Fibroblast of lung (primary cell): ENCODE measurements at regions not wholly inside any gene's neighbourhood (a gene's known extent, or its start where the extent isn't known, plus 50 kb on each side); places are given as distances from the start of the nearest gene placed in this dataset.

Experiments used
- DNase-seq, 2 donors: peaks; one replicate each; pipeline versions ENCODE4 v3.0.0 to v3.0.0-alpha.2; 2010; ENCODE audit warnings: low read depth in 2 of 2
- H2AFZ ChIP-seq: 2 replicates; pipeline ENCODE4 v1.5.1; 2012; ENCODE audit warnings: low read length, control low read depth, inconsistent platforms
- H3K27ac ChIP-seq: 2 replicates; pipeline ENCODE4 v1.5.1; 2011; ENCODE audit warnings: low read length, control low read depth; ENCODE audit not compliant: insufficient read depth
- H3K27me3 ChIP-seq: 2 replicates; pipeline ENCODE4 v1.5.1; 2011; ENCODE audit warnings: mild to moderate bottlenecking, low read length; ENCODE audit not compliant: control insufficient read depth, insufficient read depth
- H3K36me3 ChIP-seq: 2 replicates; pipeline ENCODE4 v1.5.1; 2011; ENCODE audit warnings: low read length; ENCODE audit not compliant: control insufficient read depth, insufficient read depth
- H3K4me1 ChIP-seq: 2 replicates; pipeline ENCODE4 v1.5.1; 2011; ENCODE audit warnings: low read length; ENCODE audit not compliant: control insufficient read depth, insufficient read depth; ENCODE audit errors: extremely low read depth
- H3K4me2 ChIP-seq: 2 replicates; pipeline ENCODE4 v1.5.1; 2011; ENCODE audit warnings: low read length, control low read depth; ENCODE audit not compliant: insufficient read depth; ENCODE audit errors: extremely low read depth
- H3K4me3 ChIP-seq, 4 experiments: fragments of 200-600 bp in 1 of 4; sonication (generic) in 1 of 4; replicated peaks in 1 of 4; 2 replicates each; pipeline ENCODE4 v1.5.1; 2011 to 2016; ENCODE audit warnings: low read length in 4 of 4, low read depth in 3 of 4, mild to moderate bottlenecking in 3 of 4, control low read depth in 2 of 4, inconsistent platforms in 1 of 4, mixed read lengths in 1 of 4; ENCODE audit not compliant: insufficient read depth in 1 of 4; ENCODE audit errors: control extremely low read depth in 1 of 4
- H3K79me2 ChIP-seq: 2 replicates; pipeline ENCODE4 v1.5.1; 2012; ENCODE audit warnings: mild to moderate bottlenecking, low read length, inconsistent platforms; ENCODE audit not compliant: control insufficient read depth, insufficient read depth
- H3K9ac ChIP-seq: 2 replicates; pipeline ENCODE4 v1.5.1; 2011; ENCODE audit warnings: mild to moderate bottlenecking, low read length, control low read depth; ENCODE audit not compliant: insufficient read depth
- H3K9me3 ChIP-seq: 2 replicates; pipeline ENCODE4 v1.5.1; 2012; ENCODE audit warnings: low read depth, low read length; ENCODE audit not compliant: control insufficient read depth, insufficient read depth
- H4K20me1 ChIP-seq: 2 replicates; pipeline ENCODE4 v1.5.1; 2011; ENCODE audit warnings: low read length; ENCODE audit not compliant: control insufficient read depth, insufficient read depth; ENCODE audit errors: extremely low read depth
- CTCF ChIP-seq, 2 donors: IDR thresholded peaks in 1 of 2; conservative IDR thresholded peaks in 1 of 2; 1 replicate in 1 of 2; 2 replicates in 1 of 2; pipeline ENCODE4 v1.5.1; 2011 to 2012; ENCODE audit warnings: low read length in 2 of 2, control low read depth in 1 of 2, inconsistent platforms in 1 of 2, low read depth in 1 of 2, mild to moderate bottlenecking in 1 of 2
- EZH2 ChIP-seq: IDR thresholded peaks from 2 replicates; pipeline ENCODE4 v1.5.1; 2012; ENCODE audit warnings: low read length, control low read depth, mild to moderate bottlenecking; ENCODE audit errors: missing control alignments

- Histone ChIP-seq H3K9ac (no peak overlapping the region), H3K4me2 (no peak overlapping the region), H3K27me3 (no peaks in the 10 kb centered on the region), H4K20me1 (no peaks in the 10 kb centered on the region), H3K36me3 (no peaks in the 10 kb centered on the region), H3K27ac (no peak overlapping the region), H2AFZ (no peak overlapping the region), H3K4me3 (no peak overlapping the region), H3K9me3 (no peaks in the 10 kb centered on the region), H3K4me1 (no peaks in the 10 kb centered on the region), H3K79me2 (no peaks in the 10 kb centered on the region)
- no peak for TF ChIP-seq EZH2
- no peak for TF ChIP-seq CTCF (conservative IDR thresholded peaks at IDR 0.05 in 1 of 2, IDR thresholded peaks at IDR 0.05 in 1 of 2; ENCODE audit: low read depth in 1 of 2, low read length in 2 of 2)
- no peak for DNase-seq
These were observed 463.6 kb upstream of the DPP6 start for GRCh38 chr7:153588586-153588985.

- Histone ChIP-seq H3K9ac (no peak overlapping the region), H3K4me1 (no peaks in the 10 kb centered on the region), H3K4me3 (no peak overlapping the region), H3K36me3 (no peaks in the 10 kb centered on the region), H3K4me2 (no peak overlapping the region), H3K79me2 (no peaks in the 10 kb centered on the region), H3K27ac (no peak overlapping the region), H4K20me1 (no peaks in the 10 kb centered on the region), H3K9me3 (no peaks in the 10 kb centered on the region), H2AFZ (no peak overlapping the region), H3K27me3 (no peaks in the 10 kb centered on the region)
- TF ChIP-seq CTCF (conservative IDR thresholded peaks at IDR 0.05 in 1 of 2, IDR thresholded peaks at IDR 0.05 in 1 of 2; ENCODE audit: low read depth in 1 of 2, low read length in 2 of 2), result no peak
- no peak for TF ChIP-seq EZH2
- no peak for DNase-seq
These were observed 462.1 kb upstream of the DPP6 start for GRCh38 chr7:153590136-153590535.

- H2AFZ ChIP-seq, result no peak overlapping the region
- H3K4me3 ChIP-seq, result no peak overlapping the region
- H3K36me3 ChIP-seq, result no peaks in the 10 kb centered on the region
- H3K9me3 ChIP-seq, result no peaks in the 10 kb centered on the region
- no peaks in the 10 kb centered on the region for H3K4me1 ChIP-seq
- DNase-seq, result no peak
- H3K27me3 ChIP-seq, result no peaks in the 10 kb centered on the region
- no peaks in the 10 kb centered on the region for H3K79me2 ChIP-seq
- H3K9ac ChIP-seq, result no peak overlapping the region
- no peak overlapping the region for H3K4me2 ChIP-seq
- no peak overlapping the region for H3K27ac ChIP-seq
- TF ChIP-seq EZH2, result no peak
- no peak for TF ChIP-seq CTCF (conservative IDR thresholded peaks at IDR 0.05 in 1 of 2, IDR thresholded peaks at IDR 0.05 in 1 of 2; ENCODE audit: low read depth in 1 of 2, low read length in 2 of 2)
- no peaks in the 10 kb centered on the region for H4K20me1 ChIP-seq
These were observed 461.6 kb upstream of the DPP6 start for GRCh38 chr7:153590571-153590970.
